GM13976 (cell line): ENCODE measurements at regions not wholly inside any gene's neighbourhood (a gene's known extent, or its start where the extent isn't known, plus 50 kb on each side); places are given as distances from the start of the nearest gene placed in this dataset.

Experiments used
- DNase-seq: peaks from one replicate; pipeline ENCODE4 v3.0.0; 2012; ENCODE audit warnings: low spot score
- in situ Hi-C: fragments of 300-500 bp; cut with MboI; formaldehyde crosslinking; loops from one replicate; pipeline ENCODE4 v1.12.0; 2022; ENCODE audit warnings: low sequenced_read_pairs, mixed read lengths, inconsistent platforms; ENCODE audit not compliant: unreplicated experiment
- TF ChIP-seq, protein P1 (sequence below): IDR thresholded peaks from 2 replicates; pipeline ENCODE4 v1.5.1; 2012; ENCODE audit warnings: borderline replicate concordance, mild to moderate bottlenecking; ENCODE audit not compliant: insufficient read depth; ENCODE audit errors: extremely low read depth, missing control alignments, control extremely low read depth

DNA sequence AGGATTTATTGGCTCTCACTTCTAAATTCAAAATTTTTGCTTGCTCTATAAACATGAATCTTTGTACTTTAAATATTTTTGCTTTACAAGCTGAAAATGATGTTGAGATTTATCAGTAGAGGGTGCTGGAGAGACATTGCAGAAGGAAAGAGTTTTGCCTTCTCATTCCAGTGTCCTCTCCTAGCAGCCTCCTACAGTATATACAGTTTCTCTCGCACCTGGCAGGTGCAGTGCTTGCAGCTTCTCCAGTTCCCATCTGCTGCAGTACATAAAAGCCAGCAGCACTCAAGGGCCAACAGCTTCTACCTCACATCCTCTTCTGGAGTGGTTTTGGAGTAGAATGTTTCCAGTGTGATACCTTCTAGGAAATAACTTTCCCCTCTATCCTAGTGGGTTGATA is 601.8 kb upstream of the ATXN7L3B start:
- no peak for DNase-seq
- in situ Hi-C loops, result no loop called here
- TF ChIP-seq, protein P1, sequence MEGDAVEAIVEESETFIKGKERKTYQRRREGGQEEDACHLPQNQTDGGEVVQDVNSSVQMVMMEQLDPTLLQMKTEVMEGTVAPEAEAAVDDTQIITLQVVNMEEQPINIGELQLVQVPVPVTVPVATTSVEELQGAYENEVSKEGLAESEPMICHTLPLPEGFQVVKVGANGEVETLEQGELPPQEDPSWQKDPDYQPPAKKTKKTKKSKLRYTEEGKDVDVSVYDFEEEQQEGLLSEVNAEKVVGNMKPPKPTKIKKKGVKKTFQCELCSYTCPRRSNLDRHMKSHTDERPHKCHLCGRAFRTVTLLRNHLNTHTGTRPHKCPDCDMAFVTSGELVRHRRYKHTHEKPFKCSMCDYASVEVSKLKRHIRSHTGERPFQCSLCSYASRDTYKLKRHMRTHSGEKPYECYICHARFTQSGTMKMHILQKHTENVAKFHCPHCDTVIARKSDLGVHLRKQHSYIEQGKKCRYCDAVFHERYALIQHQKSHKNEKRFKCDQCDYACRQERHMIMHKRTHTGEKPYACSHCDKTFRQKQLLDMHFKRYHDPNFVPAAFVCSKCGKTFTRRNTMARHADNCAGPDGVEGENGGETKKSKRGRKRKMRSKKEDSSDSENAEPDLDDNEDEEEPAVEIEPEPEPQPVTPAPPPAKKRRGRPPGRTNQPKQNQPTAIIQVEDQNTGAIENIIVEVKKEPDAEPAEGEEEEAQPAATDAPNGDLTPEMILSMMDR, result no peak

DNA sequence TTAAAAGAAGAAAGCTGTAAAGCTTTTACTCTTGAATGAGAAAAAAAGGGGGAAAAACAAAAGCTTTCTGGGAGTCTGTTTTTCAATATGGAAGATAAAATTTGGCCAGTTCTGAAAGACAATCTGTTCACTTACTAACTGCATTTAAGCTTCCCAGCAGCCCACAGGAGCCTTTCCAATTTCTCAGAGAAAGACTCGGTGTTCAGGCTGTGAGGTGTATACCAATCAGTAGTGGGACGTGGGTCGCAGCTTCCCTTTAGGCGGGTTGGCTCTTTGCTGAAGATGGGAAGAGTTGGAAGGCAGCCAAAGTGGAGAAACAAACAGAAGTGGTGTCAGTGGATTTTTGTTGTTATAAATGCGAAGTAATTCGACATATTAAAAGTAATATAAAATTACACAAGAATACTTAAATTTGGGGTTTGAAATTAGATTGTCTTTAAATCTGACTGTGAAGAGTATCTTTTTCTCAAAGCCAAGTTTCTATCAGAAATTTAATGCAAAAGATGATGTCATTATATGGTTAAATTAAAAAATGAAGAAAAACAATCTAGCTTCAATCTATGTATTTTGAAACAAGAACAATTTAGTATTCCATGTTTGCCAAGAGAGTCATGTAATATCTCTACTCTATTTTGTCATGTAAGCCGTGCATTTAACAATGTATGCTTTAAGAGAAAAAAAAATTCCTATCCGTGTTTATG is 590.2 kb upstream of the ATXN7L3B start:
- DNase-seq, result no peak
- in situ Hi-C loops, result no loop called here

DNA sequence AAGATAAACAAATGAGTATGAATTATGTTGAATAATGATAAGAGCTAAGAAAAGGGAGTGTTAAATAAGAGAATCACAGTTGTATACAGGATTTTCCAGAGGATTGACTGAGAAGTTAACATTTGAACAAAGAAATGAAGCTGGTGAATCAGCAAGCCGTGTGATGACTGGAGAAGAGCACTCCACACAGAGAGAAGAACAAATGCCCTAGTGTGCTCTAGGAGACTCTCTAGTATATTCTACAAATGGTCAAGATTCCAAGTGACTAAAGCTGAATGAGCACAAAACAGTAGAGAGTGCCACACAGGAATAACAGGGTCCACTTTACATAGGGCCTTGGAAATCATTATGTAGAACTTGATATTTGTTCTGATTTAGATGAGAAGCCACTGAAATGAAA is 587.1 kb upstream of the ATXN7L3B start:
- DNase-seq, result no peak
- TF ChIP-seq, protein P1, result no peak
- in situ Hi-C loops, result no loop called here

More for the DNA sequence above, 590.2 kb upstream of the ATXN7L3B start:
- TF ChIP-seq, protein P1, result no peak

DNA sequence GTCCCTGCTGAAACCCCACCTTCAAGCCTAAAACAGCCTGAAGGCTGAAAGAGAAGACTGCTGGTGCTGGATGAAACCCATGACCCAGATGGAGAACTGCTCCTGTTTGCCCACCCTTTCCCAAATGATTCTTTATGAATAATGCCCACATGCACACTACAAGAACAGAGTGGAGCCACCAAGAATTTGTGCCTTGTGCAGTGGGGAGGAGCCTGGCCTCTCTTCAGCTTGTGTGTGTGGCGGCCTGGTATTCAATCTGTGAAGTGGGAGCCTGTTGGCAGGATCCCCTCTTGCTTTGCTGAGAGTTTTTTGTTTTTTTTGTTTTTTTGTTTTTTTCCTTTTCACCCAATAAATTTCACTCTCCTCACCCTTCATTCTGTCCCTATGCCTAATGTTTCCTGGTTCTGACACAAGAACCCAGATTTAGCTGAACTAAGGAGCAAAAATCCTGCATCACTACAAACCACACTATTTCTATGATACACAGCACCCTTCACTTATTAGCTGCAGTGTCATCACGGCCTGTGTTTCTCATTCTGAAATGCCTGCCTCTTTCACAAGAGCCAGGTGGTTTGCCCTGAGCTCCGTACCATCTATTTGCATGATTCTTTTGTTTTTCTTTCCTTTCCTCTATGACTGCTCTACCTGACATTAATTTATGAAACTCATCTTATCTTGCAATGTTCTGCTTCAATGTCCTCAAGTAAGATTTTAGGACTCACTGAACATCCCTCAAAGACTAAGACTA is 585.5 kb upstream of the ATXN7L3B start:
- TF ChIP-seq, protein P1, result no peak
- in situ Hi-C loops, result no loop called here
- no peak for DNase-seq

DNA sequence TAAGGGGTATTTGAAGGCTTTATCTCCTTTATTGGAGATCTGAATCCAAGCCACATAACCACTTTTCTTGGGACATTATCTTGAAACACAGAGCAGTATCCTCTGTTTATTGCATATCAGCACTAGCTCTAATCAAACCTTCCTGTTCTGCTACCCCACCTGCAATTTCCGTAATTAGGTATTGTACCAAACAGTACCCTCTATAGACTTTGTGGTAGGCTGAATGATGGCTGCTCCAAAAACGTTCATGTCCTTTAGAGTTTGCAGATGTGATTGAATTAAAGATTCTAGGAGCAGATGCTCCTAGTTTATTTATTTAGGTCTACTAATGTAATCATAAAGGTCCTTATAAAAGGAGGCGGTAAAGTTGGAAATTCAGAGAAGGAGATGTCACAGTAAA is 573.0 kb upstream of the ATXN7L3B start:
- TF ChIP-seq, protein P1, result no peak
- in situ Hi-C loops, result no loop called here
- DNase-seq, result no peak

DNA sequence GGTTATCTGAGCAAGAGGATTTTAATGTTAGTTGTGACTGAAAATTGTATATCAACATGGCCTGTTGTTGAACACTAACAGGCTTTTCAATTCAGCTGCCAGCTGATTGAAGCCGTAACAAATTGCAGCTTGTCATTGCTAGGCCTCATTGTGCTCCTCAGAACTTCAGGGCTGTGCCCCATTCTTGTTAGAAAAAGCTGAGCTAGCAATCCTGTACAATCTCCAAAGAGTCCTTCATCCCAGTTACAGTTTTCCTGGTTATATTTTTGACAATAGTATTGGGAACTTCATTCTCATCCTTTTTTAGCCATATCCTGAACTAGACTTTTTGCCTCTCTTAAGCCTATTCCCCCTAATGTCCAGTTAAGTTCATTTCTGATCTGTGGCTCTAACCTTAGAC is 564.1 kb upstream of the ATXN7L3B start:
- TF ChIP-seq, protein P1, result no peak
- DNase-seq, result no peak
- in situ Hi-C loops, result no loop called here
